Motor neuron (in vitro differentiated cells): ENCODE measurements at regions not wholly inside any gene's neighbourhood (a gene's known extent, or its start where the extent isn't known, plus 50 kb on each side); places are given as distances from the start of the nearest gene placed in this dataset.

Experiments
- ATAC-seq, 8 experiments: fragments of 200-7000 bp; cut with Tn5 transposase; replicated peaks in 6 of 8; 2 replicates each; pipeline ENCODE4 v1.8.0; 2021; ENCODE audit warnings: mild to moderate bottlenecking in 8 of 8, moderate library complexity in 8 of 8
- H3K27ac ChIP-seq, 2 donors: fragments of 250-450 bp; sonication (Bioruptor Pico); 2 replicates each; pipeline ENCODE4 v1.9.0; 2021; ENCODE audit warnings: antibody characterized with exemption in 2 of 2, mild to moderate bottlenecking in 2 of 2, moderate library complexity in 1 of 2
- H3K4me1 ChIP-seq, 2 donors: fragments of 250-450 bp; sonication (Bioruptor Pico); replicated peaks in 1 of 2; 2 replicates each; pipeline ENCODE4 v1.6.1; 2021; ENCODE audit warnings: antibody characterized with exemption in 2 of 2, mild to moderate bottlenecking in 2 of 2, moderate library complexity in 1 of 2
- H3K4me3 ChIP-seq, 5 donors: fragments of 250-450 bp; sonication (Bioruptor Pico); 2 replicates each; pipeline ENCODE4 v1.9.0; 2021; ENCODE audit warnings: antibody characterized with exemption in 5 of 5, mild to moderate bottlenecking in 5 of 5, moderate library complexity in 4 of 5
- WGBS, 10 experiments: fragments of 450-650 bp; shearing (Covaris generic); methylation state at CpG; one replicate each; pipeline ENCODE4 v1.0.0; 2022; 5-methylcytosine and 5-hydroxymethylcytosine counted together
- in situ Hi-C, 9 experiments: fragments of 400-800 bp; cut with MboI; loops; one replicate each; pipeline ENCODE4 v1.15.0; 2021; ENCODE audit warnings: low sequenced_read_pairs in 9 of 9, low pct_unique_long_range_greater_than_20kb in 2 of 9; ENCODE audit not compliant: unreplicated experiment in 9 of 9

GRCh38 chr3:17800232-17800631, 57.8 kb upstream of the TBC1D5 start:
- in situ Hi-C loops, result no loop called here
- no peak for ATAC-seq
- no peak overlapping the region for H3K27ac ChIP-seq
- peaks cover 7 to 18% of the 10 kb centered on the region in 2 donors for H3K4me1 ChIP-seq
- no peak overlapping the region for H3K4me3 ChIP-seq
- WGBS, 10 experiments, result 67 to 100% (median 100%) methylated on average over 1 to 2 of the region's 2 CpGs; no CpG with 5 or more reads in 5 of the 10 experiments

DNA sequence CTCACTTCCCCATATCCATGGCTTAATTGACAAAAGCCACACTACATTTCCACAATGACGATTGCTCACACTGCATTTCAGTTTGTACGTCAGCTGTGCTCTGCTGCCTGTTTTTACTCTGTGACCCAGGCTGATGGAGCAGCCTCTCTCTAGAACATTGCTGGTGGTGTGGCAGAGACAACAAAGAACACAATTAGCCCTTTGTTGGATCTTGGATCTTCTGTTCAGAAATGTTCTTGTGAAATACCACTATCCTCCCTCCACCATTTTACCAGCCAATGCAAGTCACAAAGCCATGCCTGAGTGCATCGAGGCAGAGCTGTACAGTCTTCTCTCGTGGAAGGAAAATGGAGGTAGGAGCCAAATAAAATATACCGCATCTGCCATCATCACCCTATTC, 56.9 kb upstream of the TBC1D5 start:
- ATAC-seq, result no peak
- H3K4me3 ChIP-seq, result no peak overlapping the region
- H3K27ac ChIP-seq, result no peak overlapping the region
- peaks cover 7 to 18% of the 10 kb centered on the region in 2 donors for H3K4me1 ChIP-seq
- in situ Hi-C loops, result no loop called here
- 60 to 100% (median 90%) methylated on average over 1 to 5 of the region's 5 CpGs for WGBS, 10 experiments

DNA sequence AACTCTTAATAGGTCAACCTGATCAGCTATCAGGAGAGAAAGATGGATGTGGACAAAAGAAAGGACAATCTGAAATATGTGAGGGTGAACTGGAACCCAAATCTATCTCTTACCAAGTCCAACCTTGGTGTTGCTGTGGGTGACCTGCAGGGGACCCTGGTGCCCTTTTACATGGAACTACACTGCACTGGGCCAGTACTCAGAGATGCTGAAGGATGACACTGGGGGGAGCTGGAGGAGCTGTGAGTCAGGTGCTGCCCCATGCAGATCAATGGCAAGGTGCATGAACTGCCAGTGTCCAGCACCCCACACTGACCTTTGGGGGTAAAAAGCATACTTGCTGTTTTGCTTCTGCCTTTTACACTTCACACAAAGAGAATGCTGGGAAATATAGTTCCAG, 55.6 kb upstream of the TBC1D5 start:
- peaks cover 9 to 17% of the 10 kb centered on the region in 2 donors for H3K4me1 ChIP-seq
- ATAC-seq, result no peak
- no peak overlapping the region for H3K27ac ChIP-seq
- in situ Hi-C loops, result no loop called here
- no peak overlapping the region for H3K4me3 ChIP-seq

- in situ Hi-C loops, result no loop called here
- Histone ChIP-seq H3K4me1 (peaks cover 3 to 5% of the 10 kb centered on the region in 2 donors), H3K4me3 (no peak overlapping the region), H3K27ac (no peak overlapping the region)
- 34 to 100% (median 80%) methylated on average over 1 to 3 of the region's 3 CpGs for WGBS, 10 experiments
- peak in 2 of 8 experiments; percentile 64 to 85 for ATAC-seq
Observed at GRCh38 chr3:17795711-17796110, 53.3 kb upstream of the TBC1D5 start.

DNA sequence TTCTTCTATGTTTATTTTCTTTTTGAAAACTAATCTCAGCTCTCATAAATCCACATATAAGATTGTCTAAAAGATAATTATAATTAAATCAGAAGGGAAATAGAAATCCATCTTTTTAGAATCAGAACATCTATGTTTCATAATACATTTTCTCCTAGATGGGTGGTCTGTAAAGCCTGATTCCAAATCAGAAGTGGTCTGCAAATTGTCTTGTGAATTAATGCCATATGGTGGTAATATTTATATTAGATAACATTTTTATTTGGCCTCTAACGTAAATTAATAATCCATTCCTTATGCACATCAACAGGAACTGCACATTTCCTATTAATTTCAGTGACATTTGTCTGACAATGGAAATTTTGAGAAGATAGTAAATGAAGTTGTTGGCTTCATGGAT, 52.8 kb upstream of the TBC1D5 start:
- Histone ChIP-seq H3K4me3 (no peak overlapping the region), H3K4me1 (peaks cover 2 to 3% of the 10 kb centered on the region in 2 donors), H3K27ac (no peak overlapping the region)
- in situ Hi-C loops, result no loop called here
- ATAC-seq, result no peak
- WGBS, 10 experiments, result 14 to 100% (median 86%) methylated on average over 1 of the region's 1 CpG; no CpG with 5 or more reads in 1 of the 10 experiments

DNA sequence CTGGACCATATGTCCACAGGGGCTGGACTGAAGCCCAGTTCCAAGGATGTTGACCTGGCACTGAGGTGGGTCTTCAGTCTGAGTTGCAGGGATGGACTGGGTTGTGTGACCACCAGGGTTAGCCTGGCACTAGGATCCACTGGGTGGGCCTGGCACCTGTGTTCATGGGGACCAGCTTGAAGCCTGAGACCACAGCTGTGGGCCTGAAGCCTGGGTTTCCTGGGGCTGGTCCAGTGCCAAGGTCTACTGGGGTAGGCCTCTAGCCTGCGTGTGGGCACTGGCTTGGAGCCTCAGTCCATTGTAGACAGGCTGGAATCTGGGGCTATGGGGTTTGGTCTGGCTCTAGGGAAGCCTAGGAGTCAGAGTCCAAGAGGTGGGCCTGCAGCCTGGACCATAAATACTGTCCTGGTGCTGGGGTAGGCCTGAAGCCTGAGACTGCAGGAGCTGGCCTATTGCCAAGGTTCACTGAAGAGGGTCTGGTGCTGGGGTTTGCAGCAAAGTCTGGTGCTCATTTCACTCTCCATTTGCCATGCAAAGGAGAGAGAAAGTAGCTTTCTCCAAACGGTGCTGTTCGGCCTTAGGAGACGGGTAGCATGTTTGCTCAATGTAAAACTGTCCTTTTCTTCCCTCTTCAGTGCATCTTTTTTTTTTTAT, 51.2 kb upstream of the TBC1D5 start:
- in situ Hi-C loops, result no loop called here
- Histone ChIP-seq H3K27ac (no peak overlapping the region), H3K4me3 (no peak overlapping the region), H3K4me1 (peaks cover 0 to 3% of the 10 kb centered on the region in 2 donors)
- 33 to 100% (median 82%) methylated on average over 1 to 3 of the region's 4 CpGs; no CpG with 5 or more reads in 2 of the 10 experiments for WGBS, 10 experiments
- ATAC-seq, result no peak
